GM21529 (cell line): ENCODE measurements at regions not wholly inside any gene's neighbourhood (a gene's known extent, or its start where the extent isn't known, plus 50 kb on each side); places are given as distances from the start of the nearest gene placed in this dataset.
"Not testable (repeated sequence)": the region's sequence is repeated elsewhere in the genome, so short reads cannot be mapped to it uniquely, and the experiment has no call there.

Experiments used
- ATAC-seq: cut with Tn5 transposase; IDR thresholded peaks from one replicate; pipeline ENCODE4 v1.9.1; 2021; ENCODE audit not compliant: unreplicated experiment

DNA sequence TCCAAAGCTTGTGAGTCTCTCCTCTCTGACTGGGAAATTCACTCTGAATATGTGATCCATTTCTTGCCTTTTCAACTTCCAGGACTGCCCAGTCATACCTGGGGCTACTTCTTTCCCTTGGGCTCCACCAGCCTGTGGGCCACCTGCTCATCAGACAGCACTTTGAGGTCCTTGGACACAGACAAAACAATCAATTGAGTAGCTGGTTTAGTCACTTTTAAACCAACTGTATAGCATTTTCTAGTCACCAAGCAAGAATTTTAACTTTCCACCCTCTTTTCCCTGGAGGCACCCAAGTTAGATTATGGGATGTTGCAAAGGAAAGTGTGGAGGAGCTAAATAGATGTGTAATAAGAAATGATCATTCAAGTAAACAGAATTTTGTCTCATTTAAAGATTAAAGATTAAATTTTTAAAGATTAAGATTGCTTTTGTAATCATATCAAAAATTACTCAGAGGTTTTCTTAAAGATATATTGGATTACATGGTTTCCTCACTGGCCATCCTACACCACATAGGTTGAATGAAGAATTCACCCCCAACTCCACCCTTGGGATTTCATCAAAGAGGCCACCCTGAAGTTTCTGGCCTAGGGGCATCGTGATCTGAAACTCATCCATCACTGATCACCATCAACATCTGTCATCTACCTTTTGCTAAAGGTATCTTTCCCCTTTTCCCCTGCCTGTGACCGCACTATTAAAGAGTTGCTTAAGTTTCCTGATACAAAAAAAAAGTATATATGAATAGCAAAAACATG is 219.2 kb upstream of the NR5A2 start:
- ATAC-seq, result no peak

- no peak for ATAC-seq
Observed at GRCh38 chr1:199809311-199809710, 218.2 kb upstream of the NR5A2 start.

DNA sequence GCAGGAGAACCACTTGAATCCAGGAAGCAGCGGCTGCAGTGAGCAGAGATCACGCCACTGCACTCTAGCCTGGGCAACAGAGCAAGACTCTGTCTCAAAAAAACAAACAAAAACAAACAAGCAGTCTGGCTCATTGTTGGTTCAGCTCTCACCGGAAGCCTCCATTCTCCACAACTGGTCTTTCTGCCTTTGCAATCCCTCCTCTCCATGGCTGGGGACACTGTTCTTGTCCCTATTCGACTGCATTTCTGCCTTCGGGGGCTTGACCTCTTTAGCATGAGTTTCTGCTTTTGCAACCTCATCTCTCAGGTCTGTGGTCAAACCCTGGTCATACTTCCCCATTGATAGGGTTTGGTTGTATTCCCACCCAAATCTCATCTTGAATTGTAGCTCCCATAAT is 216.3 kb upstream of the NR5A2 start:
- ATAC-seq, result no peak

DNA sequence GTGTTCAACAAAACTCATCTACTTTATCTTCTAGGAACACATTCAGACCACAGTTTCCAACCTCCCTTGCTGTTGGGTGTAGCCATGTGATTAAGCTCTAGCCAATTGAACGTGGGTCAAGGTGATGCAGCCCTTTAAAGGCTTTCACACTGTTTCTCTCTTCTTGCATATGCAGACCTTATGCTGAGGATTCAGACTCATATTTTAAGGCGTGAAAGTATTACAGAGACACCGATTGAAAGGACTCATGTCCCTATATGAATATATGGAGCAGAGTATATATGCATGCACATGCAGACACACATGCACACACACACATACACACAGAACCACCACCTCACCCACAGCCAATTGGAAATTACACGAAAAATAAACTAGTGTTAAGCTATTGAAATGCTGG is 214.3 kb upstream of the NR5A2 start:
- ATAC-seq, result no peak

DNA sequence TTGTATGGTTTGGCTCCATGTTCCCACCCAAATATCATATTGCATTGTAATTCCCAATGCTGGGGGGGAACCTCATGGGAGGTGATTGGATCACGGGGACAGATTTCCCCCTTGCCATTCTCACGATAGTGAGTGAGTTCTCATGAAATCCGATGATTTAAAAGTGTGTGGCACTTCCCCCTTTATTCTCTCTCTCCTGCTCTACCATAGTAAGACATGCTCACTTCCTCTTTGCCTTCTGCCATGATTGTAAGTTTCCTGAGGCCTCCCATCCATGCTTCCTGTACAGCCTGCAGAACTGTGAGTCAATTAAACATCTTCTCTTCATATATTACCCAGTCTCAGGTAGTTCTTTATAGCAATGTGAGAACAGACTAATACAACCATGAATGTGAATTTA is 211.6 kb upstream of the NR5A2 start:
- no peak for ATAC-seq

- no peak for ATAC-seq
Observed at GRCh38 chr1:199817266-199817665, 210.2 kb upstream of the NR5A2 start.

- no peak for ATAC-seq
Observed at GRCh38 chr1:199821029-199821779, 206.3 kb upstream of the NR5A2 start.

DNA sequence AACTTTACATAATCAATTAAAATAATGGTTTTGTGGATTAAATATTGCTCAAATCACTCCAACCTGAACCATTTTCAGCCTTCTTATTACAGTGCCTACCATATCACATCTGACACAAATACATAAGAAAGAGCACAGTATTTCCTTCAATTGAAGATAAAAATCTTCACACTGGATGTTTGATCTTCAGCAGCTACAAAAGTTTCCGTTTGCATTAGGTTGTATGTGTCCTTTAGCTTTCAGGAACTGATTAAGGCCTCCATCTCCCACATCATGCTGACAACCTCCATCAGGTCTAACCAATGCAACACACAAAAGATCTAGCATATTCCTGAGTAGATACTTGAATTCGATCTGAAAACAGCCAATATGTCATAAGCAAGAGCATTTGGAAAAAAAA is 195.1 kb upstream of the NR5A2 start:
- ATAC-seq, result no peak

DNA sequence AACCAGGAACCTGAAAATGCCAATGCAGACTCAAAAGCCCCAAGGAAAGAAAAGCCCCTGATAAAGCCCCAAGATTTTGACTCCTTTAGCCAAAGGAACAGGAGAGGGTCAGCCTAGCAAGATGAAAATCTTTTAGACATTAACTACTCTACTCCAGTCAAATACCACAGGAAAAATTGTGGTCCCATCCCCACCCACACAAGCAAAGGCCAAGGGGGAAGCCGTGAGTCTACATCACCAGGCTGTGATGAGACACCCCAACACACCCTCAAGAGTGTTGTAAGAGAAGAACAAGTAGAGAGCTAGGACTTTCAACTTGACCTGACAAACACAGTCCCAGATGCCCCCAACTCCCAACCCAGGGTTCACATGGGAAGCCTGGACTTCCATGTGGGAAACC is 192.8 kb upstream of the NR5A2 start:
- no peak for ATAC-seq

- ATAC-seq, result no peak
Observed at GRCh38 chr1:199836430-199836829, 191.1 kb upstream of the NR5A2 start.

DNA sequence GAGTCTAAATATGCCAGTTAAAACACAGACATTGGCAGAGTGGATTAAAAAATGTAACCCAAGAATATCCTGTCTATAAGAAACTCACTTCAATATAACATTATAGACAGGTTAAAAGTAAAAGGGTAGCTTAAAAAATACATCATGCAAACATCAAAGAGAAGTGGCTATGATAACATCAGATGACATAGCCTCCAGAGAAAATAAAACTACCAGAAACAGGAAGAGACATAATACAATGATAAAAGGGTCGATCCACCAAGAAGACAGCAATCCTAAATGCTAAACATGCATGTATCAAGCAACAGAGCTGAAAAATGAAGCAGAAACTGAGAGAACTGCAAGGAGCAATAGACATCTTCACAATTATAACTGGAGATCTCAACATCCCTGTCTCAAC is 190.2 kb upstream of the NR5A2 start:
- ATAC-seq, result no peak

GRCh38 chr1:199839608-199840007 is 187.9 kb upstream of the NR5A2 start:
- not testable (repeated sequence) for ATAC-seq

DNA sequence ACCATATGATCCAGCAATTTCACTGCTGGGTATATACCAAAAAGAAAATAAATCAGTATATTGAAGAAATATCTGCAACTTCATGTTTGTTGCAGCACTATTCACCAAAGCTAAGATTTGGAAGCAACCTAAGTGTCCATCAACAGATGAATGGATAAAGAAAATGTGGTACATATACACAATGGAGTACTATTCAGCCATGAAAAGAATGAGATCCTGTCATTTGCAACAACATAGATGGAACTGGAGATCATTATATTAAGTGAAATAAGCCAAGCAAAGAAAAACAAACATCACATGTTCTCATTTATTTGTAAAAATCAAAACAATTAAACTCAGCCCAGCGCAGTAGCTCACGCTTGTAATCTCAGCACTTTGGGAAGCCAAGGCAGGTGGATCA is 184.4 kb upstream of the NR5A2 start:
- ATAC-seq, result not testable (repeated sequence)

DNA sequence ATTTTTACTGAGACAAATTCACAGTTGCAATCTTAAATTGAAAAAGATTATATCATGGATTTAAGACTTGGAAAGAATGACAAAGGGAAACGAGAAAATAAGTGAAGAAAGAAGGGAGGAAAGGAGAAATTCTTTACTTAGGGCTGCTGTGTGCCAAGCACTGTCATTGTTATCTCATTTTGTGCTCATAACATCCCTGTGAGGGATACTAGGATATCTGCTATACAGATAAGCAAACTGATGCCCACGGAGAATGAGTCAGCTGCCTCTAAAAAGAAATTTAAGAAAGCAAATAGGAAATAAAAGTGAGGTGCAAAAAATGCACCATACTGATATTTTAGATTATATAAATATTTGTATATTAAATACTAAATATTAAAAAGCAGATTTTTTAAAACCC is 183.6 kb upstream of the NR5A2 start:
- no peak for ATAC-seq

- ATAC-seq, result no peak
Observed at GRCh38 chr1:199847021-199847420, 180.5 kb upstream of the NR5A2 start.

GRCh38 chr1:199851439-199852140 is 175.9 kb upstream of the NR5A2 start:
- ATAC-seq, result no peak

- ATAC-seq, result no peak
Observed at GRCh38 chr1:199854686-199855321, 172.7 kb upstream of the NR5A2 start.

DNA sequence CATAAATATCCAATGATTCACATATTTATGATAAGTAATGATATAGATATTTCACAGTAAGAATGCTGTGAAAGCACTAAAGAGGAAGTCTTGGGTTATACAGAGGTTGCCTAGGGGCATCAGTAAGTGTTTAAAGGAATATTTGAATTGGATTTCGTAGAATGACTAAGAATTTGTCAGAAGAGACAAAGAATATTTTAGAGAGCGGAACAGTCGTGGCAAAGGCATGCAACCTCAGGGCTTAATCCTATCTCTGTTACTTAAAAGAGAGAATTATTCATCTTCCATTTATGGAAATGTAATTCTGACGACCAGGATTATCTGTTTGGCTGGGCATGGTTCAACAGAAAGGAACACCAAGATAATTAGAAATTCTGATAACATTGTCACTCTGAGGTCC is 171.9 kb upstream of the NR5A2 start:
- no peak for ATAC-seq

GRCh38 chr1:199856216-199856780 is 171.2 kb upstream of the NR5A2 start:
- no peak for ATAC-seq

DNA sequence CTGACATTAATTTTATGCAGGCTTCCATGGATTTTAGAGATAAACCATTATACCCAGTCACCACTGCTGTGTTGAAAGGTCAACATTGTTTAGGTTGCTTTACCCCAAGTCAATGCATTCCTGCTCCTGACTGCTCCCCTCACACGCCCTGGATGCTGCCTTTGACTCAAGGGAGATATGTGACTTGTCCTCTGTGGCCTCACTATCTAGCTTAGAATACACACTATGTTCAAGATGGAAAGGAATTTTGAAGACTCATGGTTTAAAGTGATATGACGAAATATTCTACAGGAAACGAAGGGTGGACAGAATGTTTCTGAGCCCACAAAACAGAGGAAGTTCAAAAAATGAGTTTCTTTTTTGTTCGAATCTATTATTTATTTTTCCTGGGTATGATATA is 170.4 kb upstream of the NR5A2 start:
- ATAC-seq, result no peak

GRCh38 chr1:199857516-199857915 is 170.0 kb upstream of the NR5A2 start:
- ATAC-seq, result no peak
